Liver (tissue), 8 donors: ENCODE measurements at regions not wholly inside any gene's neighbourhood (a gene's known extent, or its start where the extent isn't known, plus 50 kb on each side); places are given as distances from the start of the nearest gene placed in this dataset.

Source experiments
- DNase-seq: peaks from one replicate; pipeline ENCODE4 v3.0.0-alpha.2; 2017; ENCODE audit warnings: low spot score
- H3K27ac ChIP-seq, 2 donors: one replicate each; pipeline ENCODE4 v1.7.0; 2013; ENCODE audit warnings: inconsistent platforms in 2 of 2, low read length in 2 of 2, control low read depth in 1 of 2, low read depth in 1 of 2, mild to moderate bottlenecking in 1 of 2
- H3K27me3 ChIP-seq, 4 donors: one replicate each; pipeline versions ENCODE4 v1.6.1 to v1.7.0; 2013; ENCODE audit warnings: low read length in 3 of 4, inconsistent platforms in 1 of 4, mild to moderate bottlenecking in 1 of 4, moderate library complexity in 1 of 4; ENCODE audit not compliant: control insufficient read depth in 4 of 4, insufficient read depth in 4 of 4
- H3K36me3 ChIP-seq, 4 donors: one replicate each; pipeline versions ENCODE4 v1.6.1 to v1.7.0; 2013; ENCODE audit warnings: low read length in 3 of 4, mild to moderate bottlenecking in 3 of 4, low read depth in 1 of 4, moderate library complexity in 1 of 4; ENCODE audit not compliant: control insufficient read depth in 4 of 4, insufficient read depth in 3 of 4
- H3K4me1 ChIP-seq, 4 donors: one replicate each; pipeline versions ENCODE4 v1.6.1 to v1.7.0; 2013; ENCODE audit warnings: low read length in 3 of 4, mild to moderate bottlenecking in 3 of 4, moderate library complexity in 1 of 4; ENCODE audit not compliant: control insufficient read depth in 4 of 4, insufficient read depth in 4 of 4
- H3K4me3 ChIP-seq, 3 donors: one replicate each; pipeline versions ENCODE4 v1.6.1 to v1.7.0; 2013; ENCODE audit warnings: low read length in 3 of 3, control low read depth in 1 of 3, low read depth in 1 of 3, mild to moderate bottlenecking in 1 of 3
- H3K9ac ChIP-seq, 2 donors: one replicate each; pipeline ENCODE4 v1.7.0; 2013; ENCODE audit warnings: low read length in 2 of 2, mild to moderate bottlenecking in 2 of 2, moderate library complexity in 2 of 2, control low read depth in 1 of 2, low read depth in 1 of 2
- H3K9me3 ChIP-seq, 4 donors: one replicate each; pipeline versions ENCODE4 v1.6.1 to v1.7.0; 2013; ENCODE audit warnings: low read length in 3 of 4; ENCODE audit not compliant: control insufficient read depth in 4 of 4
- EGR1 ChIP-seq, 2 donors: IDR thresholded peaks; 2 replicates each; pipeline ENCODE4 v1.6.1; 2016 to 2018; ENCODE audit warnings: antibody characterized with exemption in 2 of 2, low read depth in 2 of 2
- FOXA1 ChIP-seq: IDR thresholded peaks from 2 replicates; pipeline ENCODE4 v1.6.1; 2016; ENCODE audit warnings: antibody characterized with exemption
- FOXA2 ChIP-seq: IDR thresholded peaks from 2 replicates; pipeline ENCODE4 v1.6.1; 2016; ENCODE audit warnings: antibody characterized with exemption
- GABPA ChIP-seq, 2 donors: IDR thresholded peaks in 1 of 2; conservative IDR thresholded peaks in 1 of 2; 2 replicates each; pipeline ENCODE4 v1.6.1; 2016; ENCODE audit warnings: antibody characterized with exemption in 2 of 2, mild to moderate bottlenecking in 1 of 2, moderate library complexity in 1 of 2
- HNF4A ChIP-seq, 2 donors: conservative IDR thresholded peaks; 2 replicates each; pipeline ENCODE4 v1.6.1; 2016; ENCODE audit warnings: antibody characterized with exemption in 2 of 2, mild to moderate bottlenecking in 2 of 2
- HNF4G ChIP-seq: IDR thresholded peaks from 2 replicates; pipeline ENCODE4 v1.6.1; 2016; ENCODE audit warnings: antibody characterized with exemption
- JUND ChIP-seq, 2 donors: IDR thresholded peaks; 2 replicates each; pipeline ENCODE4 v1.6.1; 2016; ENCODE audit warnings: antibody characterized with exemption in 2 of 2
- NR2F2 ChIP-seq: IDR thresholded peaks from 2 replicates; pipeline ENCODE4 v1.6.1; 2016; ENCODE audit warnings: antibody characterized with exemption
- RAD21 ChIP-seq, 2 donors: IDR thresholded peaks; 2 replicates each; pipeline ENCODE4 v1.6.1; 2016; ENCODE audit warnings: antibody characterized with exemption in 2 of 2, mild to moderate bottlenecking in 2 of 2
- RXRA ChIP-seq, 2 donors: IDR thresholded peaks; 2 replicates each; pipeline ENCODE4 v1.6.1; 2017 to 2018; ENCODE audit warnings: antibody characterized with exemption in 2 of 2, mild to moderate bottlenecking in 1 of 2
- SP1 ChIP-seq: IDR thresholded peaks from 2 replicates; pipeline ENCODE4 v1.6.1; 2018; ENCODE audit warnings: antibody characterized with exemption, mild to moderate bottlenecking
- TAF1 ChIP-seq: conservative IDR thresholded peaks from 2 replicates; pipeline ENCODE4 v1.6.1; 2016; ENCODE audit warnings: antibody characterized with exemption, mild to moderate bottlenecking
- YY1 ChIP-seq: IDR thresholded peaks from 2 replicates; pipeline ENCODE4 v1.6.1; 2016; ENCODE audit warnings: antibody characterized with exemption, mild to moderate bottlenecking
- WGBS: extraction: QIAGEN DNeasy Blood & Tissue Kit; methylation state at CpG from one replicate; pipeline ENCODE4 v1.1.7; 2013; 5-methylcytosine and 5-hydroxymethylcytosine counted together
- TF ChIP-seq, protein P1 (sequence below): IDR thresholded peaks from 2 replicates; pipeline ENCODE4 v1.6.1; 2016; ENCODE audit warnings: antibody characterized with exemption, mild to moderate bottlenecking
- TF ChIP-seq, protein P2 (sequence below): IDR thresholded peaks from 2 replicates; pipeline ENCODE4 v1.6.1; 2016; ENCODE audit warnings: antibody characterized with exemption
- TF ChIP-seq, protein P3 (sequence below): IDR thresholded peaks from 2 replicates; pipeline ENCODE4 v1.6.1; 2016; ENCODE audit warnings: antibody characterized with exemption
- TF ChIP-seq, protein P4 (sequence below): fragments of 150-350 bp; IDR thresholded peaks from 2 replicates; pipeline ENCODE4 v1.5.1; 2017; ENCODE audit warnings: improper control_type of control experiment, low read depth, low read length; ENCODE audit not compliant: missing input control
- TF ChIP-seq, protein P5 (sequence below): IDR thresholded peaks from 2 replicates; pipeline ENCODE4 v1.6.1; 2016; ENCODE audit warnings: antibody characterized with exemption
- donor health status: healthy.
- donor health status: healthy.
- donor health status: healthy.
- donor health status: healthy.
- donor health status: healthy.

DNA sequence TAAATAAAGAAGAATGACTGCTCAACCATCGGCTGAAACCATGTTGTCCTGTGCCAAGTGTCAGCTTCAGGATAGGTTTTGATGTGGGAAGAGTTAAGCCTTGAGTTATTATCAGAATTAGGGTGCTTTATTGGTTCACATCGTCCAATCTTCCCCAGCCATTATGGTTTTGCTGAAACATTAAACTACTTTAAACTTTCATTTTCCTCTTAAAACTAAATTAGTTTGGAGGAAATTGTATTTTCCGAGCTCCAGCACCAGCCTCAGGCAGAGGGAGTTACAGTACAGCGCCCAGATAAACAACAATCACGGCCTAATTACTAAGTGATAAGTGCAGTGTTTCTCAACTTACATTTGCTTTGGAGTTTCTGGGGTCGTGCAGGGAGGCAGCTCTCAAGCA, 80.2 kb downstream of the TMEM114 start:
- Histone ChIP-seq H3K27me3 (peaks cover 0 to 2% (median 0%) of the 10 kb centered on the region in 4 donors), H3K9me3 (peaks cover 0 to 1% (median 0%) of the 10 kb centered on the region in 4 donors), H3K36me3 (no peaks in the 10 kb centered on the region), H3K27ac (no peak overlapping the region), H3K4me3 (no peak overlapping the region), H3K9ac (no peak overlapping the region), H3K4me1 (no peaks in the 10 kb centered on the region)
- no peak for DNase-seq
- 51% methylated on average over 6 of the region's 6 CpGs for WGBS
- TF ChIP-seq HNF4A (conservative IDR thresholded peaks at IDR 0.05): no peak
- TF ChIP-seq EGR1 (IDR thresholded peaks at IDR 0.05; ENCODE audit: low read depth in 2 of 2): no peak
- TF ChIP-seq HNF4G: no peak
- TF ChIP-seq, protein P1, sequence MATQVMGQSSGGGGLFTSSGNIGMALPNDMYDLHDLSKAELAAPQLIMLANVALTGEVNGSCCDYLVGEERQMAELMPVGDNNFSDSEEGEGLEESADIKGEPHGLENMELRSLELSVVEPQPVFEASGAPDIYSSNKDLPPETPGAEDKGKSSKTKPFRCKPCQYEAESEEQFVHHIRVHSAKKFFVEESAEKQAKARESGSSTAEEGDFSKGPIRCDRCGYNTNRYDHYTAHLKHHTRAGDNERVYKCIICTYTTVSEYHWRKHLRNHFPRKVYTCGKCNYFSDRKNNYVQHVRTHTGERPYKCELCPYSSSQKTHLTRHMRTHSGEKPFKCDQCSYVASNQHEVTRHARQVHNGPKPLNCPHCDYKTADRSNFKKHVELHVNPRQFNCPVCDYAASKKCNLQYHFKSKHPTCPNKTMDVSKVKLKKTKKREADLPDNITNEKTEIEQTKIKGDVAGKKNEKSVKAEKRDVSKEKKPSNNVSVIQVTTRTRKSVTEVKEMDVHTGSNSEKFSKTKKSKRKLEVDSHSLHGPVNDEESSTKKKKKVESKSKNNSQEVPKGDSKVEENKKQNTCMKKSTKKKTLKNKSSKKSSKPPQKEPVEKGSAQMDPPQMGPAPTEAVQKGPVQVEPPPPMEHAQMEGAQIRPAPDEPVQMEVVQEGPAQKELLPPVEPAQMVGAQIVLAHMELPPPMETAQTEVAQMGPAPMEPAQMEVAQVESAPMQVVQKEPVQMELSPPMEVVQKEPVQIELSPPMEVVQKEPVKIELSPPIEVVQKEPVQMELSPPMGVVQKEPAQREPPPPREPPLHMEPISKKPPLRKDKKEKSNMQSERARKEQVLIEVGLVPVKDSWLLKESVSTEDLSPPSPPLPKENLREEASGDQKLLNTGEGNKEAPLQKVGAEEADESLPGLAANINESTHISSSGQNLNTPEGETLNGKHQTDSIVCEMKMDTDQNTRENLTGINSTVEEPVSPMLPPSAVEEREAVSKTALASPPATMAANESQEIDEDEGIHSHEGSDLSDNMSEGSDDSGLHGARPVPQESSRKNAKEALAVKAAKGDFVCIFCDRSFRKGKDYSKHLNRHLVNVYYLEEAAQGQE: no peak
- no peak for TF ChIP-seq NR2F2
- TF ChIP-seq, protein P2, sequence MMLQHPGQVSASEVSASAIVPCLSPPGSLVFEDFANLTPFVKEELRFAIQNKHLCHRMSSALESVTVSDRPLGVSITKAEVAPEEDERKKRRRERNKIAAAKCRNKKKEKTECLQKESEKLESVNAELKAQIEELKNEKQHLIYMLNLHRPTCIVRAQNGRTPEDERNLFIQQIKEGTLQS: no peak
- no peak for TF ChIP-seq YY1
- no peak for TF ChIP-seq JUND (IDR thresholded peaks at IDR 0.05)
- TF ChIP-seq FOXA1: no peak
- TF ChIP-seq RAD21 (IDR thresholded peaks at IDR 0.05): no peak
- TF ChIP-seq, protein P3, sequence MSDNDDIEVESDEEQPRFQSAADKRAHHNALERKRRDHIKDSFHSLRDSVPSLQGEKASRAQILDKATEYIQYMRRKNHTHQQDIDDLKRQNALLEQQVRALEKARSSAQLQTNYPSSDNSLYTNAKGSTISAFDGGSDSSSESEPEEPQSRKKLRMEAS: no peak
- no peak for TF ChIP-seq SP1
- no peak for TF ChIP-seq GABPA (IDR thresholded peaks at IDR 0.05 in 1 of 2, conservative IDR thresholded peaks at IDR 0.05 in 1 of 2)

DNA sequence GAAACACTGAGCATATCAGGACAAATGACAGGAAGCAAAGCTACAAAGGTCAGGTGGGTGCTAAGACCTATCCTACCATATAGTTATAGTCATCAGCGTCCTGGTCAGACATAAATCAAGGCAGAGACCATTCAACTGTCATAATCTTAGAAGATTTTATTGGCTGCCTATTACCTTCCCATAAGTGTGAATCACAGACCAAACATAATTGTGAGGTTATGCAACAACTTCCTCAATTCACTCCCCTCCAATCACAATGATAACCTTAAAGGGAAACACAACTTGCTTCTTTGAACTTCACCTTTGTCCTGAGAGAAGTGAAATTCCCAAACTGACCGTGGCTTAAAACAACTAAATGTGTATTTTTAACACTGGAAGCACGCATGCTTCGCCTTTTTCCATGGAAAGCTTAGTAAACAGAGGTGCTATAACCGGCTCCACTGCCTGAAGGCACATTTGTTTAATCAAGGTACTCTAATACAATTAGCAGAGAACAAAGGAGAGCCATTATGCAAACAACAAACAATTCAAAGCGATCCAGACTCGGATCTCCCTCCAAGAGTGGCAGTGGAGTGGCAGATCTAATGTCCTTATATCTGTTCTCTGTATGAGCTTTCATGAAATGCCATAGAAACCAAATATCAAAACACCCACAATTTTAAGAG, 84.9 kb downstream of the TMEM114 start:
- Histone ChIP-seq H3K27ac (no peak overlapping the region), H3K27me3 (no peaks in the 10 kb centered on the region), H3K36me3 (no peaks in the 10 kb centered on the region), H3K4me1 (no peaks in the 10 kb centered on the region), H3K9ac (no peak overlapping the region), H3K4me3 (no peak overlapping the region), H3K9me3 (no peaks in the 10 kb centered on the region)
- 23% methylated on average over 7 of the region's 7 CpGs for WGBS
- TF ChIP-seq HNF4G: no peak
- no peak for TF ChIP-seq EGR1 (IDR thresholded peaks at IDR 0.05; ENCODE audit: low read depth in 2 of 2)
- no peak for TF ChIP-seq JUND (IDR thresholded peaks at IDR 0.05)
- TF ChIP-seq GABPA (IDR thresholded peaks at IDR 0.05 in 1 of 2, conservative IDR thresholded peaks at IDR 0.05 in 1 of 2): no peak
- no peak for TF ChIP-seq RXRA (IDR thresholded peaks at IDR 0.05)
- TF ChIP-seq NR2F2: no peak
- TF ChIP-seq SP1: no peak
- no peak for TF ChIP-seq RAD21 (IDR thresholded peaks at IDR 0.05)
- TF ChIP-seq, protein P3: no peak
- TF ChIP-seq YY1: no peak
- TF ChIP-seq, protein P4, sequence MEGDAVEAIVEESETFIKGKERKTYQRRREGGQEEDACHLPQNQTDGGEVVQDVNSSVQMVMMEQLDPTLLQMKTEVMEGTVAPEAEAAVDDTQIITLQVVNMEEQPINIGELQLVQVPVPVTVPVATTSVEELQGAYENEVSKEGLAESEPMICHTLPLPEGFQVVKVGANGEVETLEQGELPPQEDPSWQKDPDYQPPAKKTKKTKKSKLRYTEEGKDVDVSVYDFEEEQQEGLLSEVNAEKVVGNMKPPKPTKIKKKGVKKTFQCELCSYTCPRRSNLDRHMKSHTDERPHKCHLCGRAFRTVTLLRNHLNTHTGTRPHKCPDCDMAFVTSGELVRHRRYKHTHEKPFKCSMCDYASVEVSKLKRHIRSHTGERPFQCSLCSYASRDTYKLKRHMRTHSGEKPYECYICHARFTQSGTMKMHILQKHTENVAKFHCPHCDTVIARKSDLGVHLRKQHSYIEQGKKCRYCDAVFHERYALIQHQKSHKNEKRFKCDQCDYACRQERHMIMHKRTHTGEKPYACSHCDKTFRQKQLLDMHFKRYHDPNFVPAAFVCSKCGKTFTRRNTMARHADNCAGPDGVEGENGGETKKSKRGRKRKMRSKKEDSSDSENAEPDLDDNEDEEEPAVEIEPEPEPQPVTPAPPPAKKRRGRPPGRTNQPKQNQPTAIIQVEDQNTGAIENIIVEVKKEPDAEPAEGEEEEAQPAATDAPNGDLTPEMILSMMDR: no peak
- TF ChIP-seq FOXA1: no peak
- no peak for TF ChIP-seq FOXA2
- TF ChIP-seq, protein P1: no peak
- TF ChIP-seq, protein P2: no peak
- TF ChIP-seq HNF4A (conservative IDR thresholded peaks at IDR 0.05): no peak
- TF ChIP-seq, protein P5, sequence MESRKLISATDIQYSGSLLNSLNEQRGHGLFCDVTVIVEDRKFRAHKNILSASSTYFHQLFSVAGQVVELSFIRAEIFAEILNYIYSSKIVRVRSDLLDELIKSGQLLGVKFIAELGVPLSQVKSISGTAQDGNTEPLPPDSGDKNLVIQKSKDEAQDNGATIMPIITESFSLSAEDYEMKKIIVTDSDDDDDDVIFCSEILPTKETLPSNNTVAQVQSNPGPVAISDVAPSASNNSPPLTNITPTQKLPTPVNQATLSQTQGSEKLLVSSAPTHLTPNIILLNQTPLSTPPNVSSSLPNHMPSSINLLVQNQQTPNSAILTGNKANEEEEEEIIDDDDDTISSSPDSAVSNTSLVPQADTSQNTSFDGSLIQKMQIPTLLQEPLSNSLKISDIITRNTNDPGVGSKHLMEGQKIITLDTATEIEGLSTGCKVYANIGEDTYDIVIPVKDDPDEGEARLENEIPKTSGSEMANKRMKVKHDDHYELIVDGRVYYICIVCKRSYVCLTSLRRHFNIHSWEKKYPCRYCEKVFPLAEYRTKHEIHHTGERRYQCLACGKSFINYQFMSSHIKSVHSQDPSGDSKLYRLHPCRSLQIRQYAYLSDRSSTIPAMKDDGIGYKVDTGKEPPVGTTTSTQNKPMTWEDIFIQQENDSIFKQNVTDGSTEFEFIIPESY: no peak
- TF ChIP-seq TAF1: no peak
- no peak for DNase-seq
